Neural cell (in vitro differentiated cells): ENCODE measurements at regions not wholly inside any gene's neighbourhood (a gene's known extent, or its start where the extent isn't known, plus 50 kb on each side); places are given as distances from the start of the nearest gene placed in this dataset.

Source experiments
- H2AFZ ChIP-seq: fragments of 200-600, 300-800 bp; sonication (generic), shearing (Covaris generic); 2 replicates; pipeline ENCODE4 v1.6.0; 2014; ENCODE audit warnings: low read depth, mild to moderate bottlenecking, antibody characterized with exemption, low read length, moderate library complexity
- H3F3A ChIP-seq: fragments of 200-600 bp; shearing (Covaris generic); 2 replicates; pipeline ENCODE4 v1.6.1; 2016; ENCODE audit warnings: mild to moderate bottlenecking, moderate library complexity, mixed read lengths, antibody characterized with exemption, low read length; ENCODE audit not compliant: insufficient read depth, poor library complexity, severe bottlenecking
- H3K27ac ChIP-seq: fragments of 200-600, 300-800 bp; sonication (generic), shearing (Covaris generic); 2 replicates; pipeline ENCODE4 v1.5.1; 2014; ENCODE audit warnings: mild to moderate bottlenecking, low read length, moderate library complexity
- H3K27me3 ChIP-seq: fragments of 300-800, 200-600 bp; sonication (generic), shearing (Covaris generic); 2 replicates; pipeline ENCODE4 v1.6.0; 2014; ENCODE audit warnings: mild to moderate bottlenecking, low read depth, low read length, moderate library complexity; ENCODE audit not compliant: insufficient read depth
- H3K36me3 ChIP-seq: fragments of 300-800, 200-600 bp; sonication (generic), shearing (Covaris generic); 2 replicates; pipeline ENCODE4 v1.5.1; 2014; ENCODE audit warnings: mild to moderate bottlenecking, antibody characterized with exemption, low read length, moderate library complexity; ENCODE audit not compliant: insufficient read depth
- H3K4me2 ChIP-seq: fragments of 300-800, 200-600 bp; sonication (generic), shearing (Covaris generic); 2 replicates; pipeline ENCODE4 v1.6.0; 2014; ENCODE audit warnings: mild to moderate bottlenecking, low read length
- H3K4me3 ChIP-seq: fragments of 300-800, 200-600 bp; sonication (generic), shearing (Covaris generic); 2 replicates; pipeline ENCODE4 v1.5.1; 2014; ENCODE audit warnings: mild to moderate bottlenecking, low read length, moderate library complexity
- H3K79me2 ChIP-seq: fragments of 200-600 bp; shearing (Covaris generic); replicated peaks from 2 replicates; pipeline ENCODE4 v1.6.0; 2014; ENCODE audit warnings: mild to moderate bottlenecking, low read length, moderate library complexity; ENCODE audit not compliant: insufficient read depth
- H3K9ac ChIP-seq: fragments of 300-800, 200-600 bp; sonication (generic), shearing (Covaris generic); 2 replicates; pipeline ENCODE4 v1.6.1; 2016; ENCODE audit warnings: mild to moderate bottlenecking, low read length, mixed read lengths
- H3K9me2 ChIP-seq: fragments of 200-600 bp; shearing (Covaris generic); 2 replicates; pipeline ENCODE4 v1.6.1; 2016; ENCODE audit warnings: mild to moderate bottlenecking, low read length, mixed read lengths; ENCODE audit not compliant: insufficient read depth
- H3K9me3 ChIP-seq: fragments of 200-600, 300-800 bp; sonication (generic), shearing (Covaris generic); 2 replicates; pipeline ENCODE4 v1.6.1; 2016; ENCODE audit warnings: mild to moderate bottlenecking, mixed run types, low read length, moderate library complexity, mixed read lengths
- H4K20me1 ChIP-seq: fragments of 200-600 bp; shearing (Covaris generic); 2 replicates; pipeline ENCODE4 v1.6.1; 2016; ENCODE audit warnings: mild to moderate bottlenecking, mixed run types; ENCODE audit not compliant: insufficient read depth
- EP300 ChIP-seq: fragments of 450-650 bp; conservative IDR thresholded peaks from 2 replicates; pipeline ENCODE4 v1.6.1; 2014; ENCODE audit warnings: antibody characterized with exemption, mild to moderate bottlenecking, moderate library complexity; ENCODE audit not compliant: poor library complexity, severe bottlenecking
- EZH2 ChIP-seq: fragments of 200-600, 300-800 bp; shearing (Covaris generic), sonication (generic); IDR thresholded peaks from 2 replicates; pipeline ENCODE4 v1.6.1; 2014; ENCODE audit warnings: antibody characterized with exemption, low read length, borderline replicate concordance, mild to moderate bottlenecking; ENCODE audit not compliant: insufficient read depth, poor library complexity, severe bottlenecking
- MXI1 ChIP-seq: fragments of 450-650 bp; conservative IDR thresholded peaks from 2 replicates; pipeline ENCODE4 v1.6.1; 2014; ENCODE audit warnings: antibody characterized with exemption, mild to moderate bottlenecking; ENCODE audit not compliant: poor library complexity, severe bottlenecking
- POLR2AphosphoS5 ChIP-seq: IDR thresholded peaks from 2 replicates; pipeline ENCODE4 v1.6.1; 2012
- RAD21 ChIP-seq: fragments of 450-650 bp; conservative IDR thresholded peaks from 2 replicates; pipeline ENCODE4 v1.6.1; 2014; ENCODE audit warnings: antibody characterized with exemption, mild to moderate bottlenecking, moderate library complexity
- SMC3 ChIP-seq: fragments of 450-650 bp; conservative IDR thresholded peaks from 2 replicates; pipeline ENCODE4 v1.6.1; 2014; ENCODE audit warnings: antibody characterized with exemption, mild to moderate bottlenecking, moderate library complexity; ENCODE audit not compliant: poor library complexity
- TAF1 ChIP-seq: IDR thresholded peaks from 2 replicates; pipeline ENCODE4 v1.6.1; 2012; ENCODE audit warnings: low read depth
- TF ChIP-seq, protein P1 (sequence below): IDR thresholded peaks from 2 replicates; pipeline ENCODE4 v1.6.1; 2012; ENCODE audit warnings: borderline replicate concordance
- TF ChIP-seq, protein P2 (sequence below): fragments of 450-650 bp; IDR thresholded peaks from 2 replicates; pipeline ENCODE4 v1.5.1; 2014; ENCODE audit warnings: antibody characterized with exemption, mild to moderate bottlenecking, moderate library complexity; ENCODE audit not compliant: poor library complexity, severe bottlenecking

DNA sequence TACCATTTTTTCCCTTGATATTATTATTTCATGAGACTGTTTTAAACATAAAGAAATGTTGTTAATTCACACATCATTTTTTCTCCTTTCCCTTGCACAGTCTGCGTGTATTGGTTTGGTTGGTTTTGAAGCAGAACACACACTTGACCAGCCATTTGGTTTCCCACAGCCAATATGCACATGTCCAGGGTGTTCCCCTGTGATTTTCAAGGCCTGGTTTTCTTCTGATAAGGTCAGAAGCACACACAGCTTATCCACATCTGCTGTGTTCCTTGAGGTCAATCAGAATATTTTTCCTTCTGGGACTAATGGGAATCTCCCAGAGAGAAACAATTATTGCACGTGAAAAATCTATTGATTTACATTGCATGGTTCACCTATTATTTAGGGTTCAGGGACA lies 103.2 kb upstream of the EFEMP1 start:
- Histone ChIP-seq H4K20me1 (no peaks in the 10 kb centered on the region), H3K4me2 (no peak overlapping the region), H3K9me3 (no peaks in the 10 kb centered on the region), H2AFZ (no peak overlapping the region), H3K4me3 (no peak overlapping the region), H3K36me3 (no peaks in the 10 kb centered on the region), H3F3A (no peaks in the 10 kb centered on the region), H3K27me3 (no peaks in the 10 kb centered on the region), H3K9ac (no peak overlapping the region), H3K79me2 (no peaks in the 10 kb centered on the region), H3K9me2 (no peaks in the 10 kb centered on the region), H3K27ac (no peak overlapping the region)
- TF ChIP-seq POLR2AphosphoS5 (no peak), TAF1 (no peak), EZH2 (no peak), RAD21 (no peak), SMC3 (no peak), MXI1 (no peak), EP300 (no peak)
- TF ChIP-seq, protein P1, sequence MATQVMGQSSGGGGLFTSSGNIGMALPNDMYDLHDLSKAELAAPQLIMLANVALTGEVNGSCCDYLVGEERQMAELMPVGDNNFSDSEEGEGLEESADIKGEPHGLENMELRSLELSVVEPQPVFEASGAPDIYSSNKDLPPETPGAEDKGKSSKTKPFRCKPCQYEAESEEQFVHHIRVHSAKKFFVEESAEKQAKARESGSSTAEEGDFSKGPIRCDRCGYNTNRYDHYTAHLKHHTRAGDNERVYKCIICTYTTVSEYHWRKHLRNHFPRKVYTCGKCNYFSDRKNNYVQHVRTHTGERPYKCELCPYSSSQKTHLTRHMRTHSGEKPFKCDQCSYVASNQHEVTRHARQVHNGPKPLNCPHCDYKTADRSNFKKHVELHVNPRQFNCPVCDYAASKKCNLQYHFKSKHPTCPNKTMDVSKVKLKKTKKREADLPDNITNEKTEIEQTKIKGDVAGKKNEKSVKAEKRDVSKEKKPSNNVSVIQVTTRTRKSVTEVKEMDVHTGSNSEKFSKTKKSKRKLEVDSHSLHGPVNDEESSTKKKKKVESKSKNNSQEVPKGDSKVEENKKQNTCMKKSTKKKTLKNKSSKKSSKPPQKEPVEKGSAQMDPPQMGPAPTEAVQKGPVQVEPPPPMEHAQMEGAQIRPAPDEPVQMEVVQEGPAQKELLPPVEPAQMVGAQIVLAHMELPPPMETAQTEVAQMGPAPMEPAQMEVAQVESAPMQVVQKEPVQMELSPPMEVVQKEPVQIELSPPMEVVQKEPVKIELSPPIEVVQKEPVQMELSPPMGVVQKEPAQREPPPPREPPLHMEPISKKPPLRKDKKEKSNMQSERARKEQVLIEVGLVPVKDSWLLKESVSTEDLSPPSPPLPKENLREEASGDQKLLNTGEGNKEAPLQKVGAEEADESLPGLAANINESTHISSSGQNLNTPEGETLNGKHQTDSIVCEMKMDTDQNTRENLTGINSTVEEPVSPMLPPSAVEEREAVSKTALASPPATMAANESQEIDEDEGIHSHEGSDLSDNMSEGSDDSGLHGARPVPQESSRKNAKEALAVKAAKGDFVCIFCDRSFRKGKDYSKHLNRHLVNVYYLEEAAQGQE: no peak
- TF ChIP-seq, protein P2, sequence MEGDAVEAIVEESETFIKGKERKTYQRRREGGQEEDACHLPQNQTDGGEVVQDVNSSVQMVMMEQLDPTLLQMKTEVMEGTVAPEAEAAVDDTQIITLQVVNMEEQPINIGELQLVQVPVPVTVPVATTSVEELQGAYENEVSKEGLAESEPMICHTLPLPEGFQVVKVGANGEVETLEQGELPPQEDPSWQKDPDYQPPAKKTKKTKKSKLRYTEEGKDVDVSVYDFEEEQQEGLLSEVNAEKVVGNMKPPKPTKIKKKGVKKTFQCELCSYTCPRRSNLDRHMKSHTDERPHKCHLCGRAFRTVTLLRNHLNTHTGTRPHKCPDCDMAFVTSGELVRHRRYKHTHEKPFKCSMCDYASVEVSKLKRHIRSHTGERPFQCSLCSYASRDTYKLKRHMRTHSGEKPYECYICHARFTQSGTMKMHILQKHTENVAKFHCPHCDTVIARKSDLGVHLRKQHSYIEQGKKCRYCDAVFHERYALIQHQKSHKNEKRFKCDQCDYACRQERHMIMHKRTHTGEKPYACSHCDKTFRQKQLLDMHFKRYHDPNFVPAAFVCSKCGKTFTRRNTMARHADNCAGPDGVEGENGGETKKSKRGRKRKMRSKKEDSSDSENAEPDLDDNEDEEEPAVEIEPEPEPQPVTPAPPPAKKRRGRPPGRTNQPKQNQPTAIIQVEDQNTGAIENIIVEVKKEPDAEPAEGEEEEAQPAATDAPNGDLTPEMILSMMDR: no peak

DNA sequence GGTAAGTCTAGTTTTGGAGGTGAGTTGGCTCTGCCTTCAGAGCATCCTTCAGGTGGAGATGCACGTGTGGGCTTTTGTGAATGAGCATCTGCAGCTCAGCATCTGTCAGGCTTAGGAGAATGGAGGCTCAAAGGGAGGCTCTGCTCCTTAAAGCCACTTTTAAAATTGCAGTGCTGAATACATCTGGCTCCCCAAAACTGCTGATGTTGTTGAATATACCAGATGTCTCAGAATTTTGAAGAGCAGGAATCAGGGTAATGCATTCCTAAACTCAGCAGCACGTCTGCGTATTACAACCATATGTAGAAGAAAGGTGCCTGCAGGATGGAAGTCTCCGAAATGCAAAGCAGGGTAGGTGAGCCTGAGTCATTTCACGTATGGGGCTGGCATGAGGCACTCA lies 106.5 kb upstream of the EFEMP1 start:
- H4K20me1 ChIP-seq: no peaks in the 10 kb centered on the region
- no peaks in the 10 kb centered on the region for H3K27me3 ChIP-seq
- H2AFZ ChIP-seq: no peak overlapping the region
- no peak overlapping the region for H3K27ac ChIP-seq
- H3K79me2 ChIP-seq: no peaks in the 10 kb centered on the region
- no peaks in the 10 kb centered on the region for H3K36me3 ChIP-seq
- H3K4me2 ChIP-seq: no peak overlapping the region
- no peak overlapping the region for H3K9ac ChIP-seq
- no peaks in the 10 kb centered on the region for H3K9me2 ChIP-seq
- TF ChIP-seq, protein P1: no peak
- TF ChIP-seq TAF1: no peak
- TF ChIP-seq, protein P2: no peak
- TF ChIP-seq MXI1: no peak
- no peak for TF ChIP-seq SMC3
- no peak for TF ChIP-seq POLR2AphosphoS5
- no peak for TF ChIP-seq RAD21
- no peak for TF ChIP-seq EP300
- TF ChIP-seq EZH2: no peak
- H3K9me3 ChIP-seq: no peaks in the 10 kb centered on the region
- no peak overlapping the region for H3K4me3 ChIP-seq
- no peaks in the 10 kb centered on the region for H3F3A ChIP-seq
